ENCODE measurements at regions not wholly inside any gene's neighbourhood (a gene's known extent, or its start where the extent isn't known, plus 50 kb on each side); places are given as distances from the start of the nearest gene placed in this dataset.

DNA sequence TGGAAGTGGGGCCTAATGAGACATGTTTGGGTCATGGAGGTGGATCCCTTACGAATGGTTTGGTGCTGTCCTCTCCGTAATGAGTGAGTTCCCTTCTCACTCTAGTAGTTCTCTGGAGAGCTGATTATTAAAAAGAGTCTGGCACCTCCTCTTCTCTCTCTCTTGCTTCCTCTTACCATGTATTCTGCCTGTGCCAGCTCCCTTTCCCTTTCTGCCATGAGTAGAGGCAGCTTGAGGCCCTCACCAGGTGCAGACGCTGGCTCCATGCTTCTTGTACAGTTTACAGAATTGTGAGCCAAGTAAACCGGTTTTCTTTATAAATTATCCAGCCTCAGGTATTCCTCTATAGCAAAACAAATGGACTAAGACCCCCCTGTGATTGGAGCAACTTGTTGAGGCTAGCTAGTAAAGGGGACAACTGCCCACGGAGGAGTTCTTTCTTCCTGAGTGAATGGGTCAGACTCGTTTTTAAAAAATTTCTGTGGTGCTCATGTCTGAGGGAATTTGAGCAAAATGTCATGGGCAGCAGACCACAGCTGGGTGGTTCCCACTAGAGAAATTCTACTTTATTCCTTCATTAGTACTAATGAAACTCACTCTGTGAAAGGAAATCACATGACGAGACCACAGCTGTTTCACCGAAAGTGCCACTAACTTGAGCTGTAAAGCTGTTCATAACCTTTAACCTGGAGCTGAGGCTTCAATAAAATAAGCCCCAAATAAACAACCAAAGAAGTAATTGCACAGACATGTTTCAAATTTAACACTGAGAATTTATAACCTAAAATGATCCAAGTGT, 210.0 kb downstream of the NFKBIZ start:
- Histone ChIP-seq H3K27me3 (ENCODE audit: insufficient read depth, low read length) (no peaks in the 10 kb centered on the region), H3K9me2 (ENCODE audit: insufficient read depth) (no peaks in the 10 kb centered on the region), H3K27ac (ENCODE audit: low read depth, low read length) (no peak overlapping the region), H3K36me3 (ENCODE audit: control insufficient read depth in 1 of 2, insufficient read depth in 2 of 2, low read length in 2 of 2) (no peaks in the 10 kb centered on the region), H4K20me1 (ENCODE audit: insufficient read depth) (no peaks in the 10 kb centered on the region), H3K9ac (ENCODE audit: low read length) (no peak overlapping the region), H3K4me2 (ENCODE audit: low read length) (no peak overlapping the region), H3K4me1 (ENCODE audit: control insufficient read depth in 1 of 2, insufficient read depth in 2 of 2, low read length in 2 of 2) (peaks cover 0 to 5% of the 10 kb centered on the region in 2 experiments; a peak in 2 of 4 replicates), H3K4me3 (replicated peaks in 1 of 2; ENCODE audit: low read depth in 1 of 2, low read length in 2 of 2) (no peak overlapping the region), H2AFZ (ENCODE audit: low read depth, low read length, poor library complexity, severe bottlenecking) (no peak overlapping the region), H3K9me3 (ENCODE audit: control insufficient read depth in 1 of 2, insufficient read depth in 1 of 2, low read depth in 1 of 2, low read length in 2 of 2) (no peaks in the 10 kb centered on the region), H3K79me2 (ENCODE audit: insufficient read depth, low read length) (no peaks in the 10 kb centered on the region)
- DNase-seq (ENCODE audit: low read depth, low spot score) (no peak), ATAC-seq (no peak)
- ChIA-PET CTCF (no interaction called here), POLR2A (no interaction called here), RAD21 (ENCODE audit: low non-redundant PET in 1 of 2, low total read pairs in 2 of 2, uncharacterized antibody in 2 of 2, unreplicated experiment in 2 of 2) (no interaction called here)
- no TSS peak for BruUV-seq (replicated peaks)
- TF ChIP-seq ELF1 (IDR thresholded peaks at IDR 0.05; ENCODE audit: borderline replicate concordance, low read depth) (no peak), FOSL1 (IDR thresholded peaks at IDR 0.05; ENCODE audit: low read depth) (no peak), RAD21 (IDR thresholded peaks at IDR 0.05; ENCODE audit: low read depth) (no peak), ZNF274 (IDR thresholded peaks at IDR 0.05; ENCODE audit: low read depth, low read length) (no peak), ATF3 (IDR thresholded peaks at IDR 0.05) (no peak), SRF (IDR thresholded peaks at IDR 0.05; ENCODE audit: low read depth) (no peak)
- TF ChIP-seq, protein P1, sequence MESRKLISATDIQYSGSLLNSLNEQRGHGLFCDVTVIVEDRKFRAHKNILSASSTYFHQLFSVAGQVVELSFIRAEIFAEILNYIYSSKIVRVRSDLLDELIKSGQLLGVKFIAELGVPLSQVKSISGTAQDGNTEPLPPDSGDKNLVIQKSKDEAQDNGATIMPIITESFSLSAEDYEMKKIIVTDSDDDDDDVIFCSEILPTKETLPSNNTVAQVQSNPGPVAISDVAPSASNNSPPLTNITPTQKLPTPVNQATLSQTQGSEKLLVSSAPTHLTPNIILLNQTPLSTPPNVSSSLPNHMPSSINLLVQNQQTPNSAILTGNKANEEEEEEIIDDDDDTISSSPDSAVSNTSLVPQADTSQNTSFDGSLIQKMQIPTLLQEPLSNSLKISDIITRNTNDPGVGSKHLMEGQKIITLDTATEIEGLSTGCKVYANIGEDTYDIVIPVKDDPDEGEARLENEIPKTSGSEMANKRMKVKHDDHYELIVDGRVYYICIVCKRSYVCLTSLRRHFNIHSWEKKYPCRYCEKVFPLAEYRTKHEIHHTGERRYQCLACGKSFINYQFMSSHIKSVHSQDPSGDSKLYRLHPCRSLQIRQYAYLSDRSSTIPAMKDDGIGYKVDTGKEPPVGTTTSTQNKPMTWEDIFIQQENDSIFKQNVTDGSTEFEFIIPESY (IDR thresholded peaks at IDR 0.05; ENCODE audit: extremely low read depth, insufficient replicate concordance, low read length): no peak
- intact Hi-C loops (cut with micrococcal nuclease): no loop called here

Data from HCT116 (cell line).